ENCODE measurements at regions not wholly inside any gene's neighbourhood (a gene's known extent, or its start where the extent isn't known, plus 50 kb on each side); places are given as distances from the start of the nearest gene placed in this dataset.

- TF ChIP-seq, protein P1, sequence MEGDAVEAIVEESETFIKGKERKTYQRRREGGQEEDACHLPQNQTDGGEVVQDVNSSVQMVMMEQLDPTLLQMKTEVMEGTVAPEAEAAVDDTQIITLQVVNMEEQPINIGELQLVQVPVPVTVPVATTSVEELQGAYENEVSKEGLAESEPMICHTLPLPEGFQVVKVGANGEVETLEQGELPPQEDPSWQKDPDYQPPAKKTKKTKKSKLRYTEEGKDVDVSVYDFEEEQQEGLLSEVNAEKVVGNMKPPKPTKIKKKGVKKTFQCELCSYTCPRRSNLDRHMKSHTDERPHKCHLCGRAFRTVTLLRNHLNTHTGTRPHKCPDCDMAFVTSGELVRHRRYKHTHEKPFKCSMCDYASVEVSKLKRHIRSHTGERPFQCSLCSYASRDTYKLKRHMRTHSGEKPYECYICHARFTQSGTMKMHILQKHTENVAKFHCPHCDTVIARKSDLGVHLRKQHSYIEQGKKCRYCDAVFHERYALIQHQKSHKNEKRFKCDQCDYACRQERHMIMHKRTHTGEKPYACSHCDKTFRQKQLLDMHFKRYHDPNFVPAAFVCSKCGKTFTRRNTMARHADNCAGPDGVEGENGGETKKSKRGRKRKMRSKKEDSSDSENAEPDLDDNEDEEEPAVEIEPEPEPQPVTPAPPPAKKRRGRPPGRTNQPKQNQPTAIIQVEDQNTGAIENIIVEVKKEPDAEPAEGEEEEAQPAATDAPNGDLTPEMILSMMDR (IDR thresholded peaks at IDR 0.05), result no peak
- H3K9ac ChIP-seq, result no peak overlapping the region
- H3K4me3 ChIP-seq (ENCODE audit: low read depth, low read length), result no peak overlapping the region
- no peaks in the 10 kb centered on the region for H3K79me2 ChIP-seq
- H3K4me1 ChIP-seq, result no peaks in the 10 kb centered on the region
- H2AFZ ChIP-seq, result no peak overlapping the region
- H3K27ac ChIP-seq, result no peak overlapping the region
- no peaks in the 10 kb centered on the region for H3K27me3 ChIP-seq (ENCODE audit: control insufficient read depth, insufficient read depth, low read length)
- no peaks in the 10 kb centered on the region for H3K36me3 ChIP-seq (ENCODE audit: control insufficient read depth, insufficient read depth, low read length)
- no peak overlapping the region for H3K4me2 ChIP-seq (ENCODE audit: low read length)
- no peaks in the 10 kb centered on the region for H3K9me3 ChIP-seq (ENCODE audit: control insufficient read depth, low read length)
Measured at GRCh38 chr10:59075576-59075975, 100.9 kb upstream of the PHYHIPL start.

- H3K4me1 ChIP-seq, result no peaks in the 10 kb centered on the region
- no peak overlapping the region for H3K27ac ChIP-seq
- TF ChIP-seq, protein P1 (IDR thresholded peaks at IDR 0.05), result no peak
Measured at GRCh38 chr10:59077855-59078254, 98.6 kb upstream of the PHYHIPL start.

GRCh38 chr10:59078978-59079377 lies 97.5 kb upstream of the PHYHIPL start:
- H3K4me1 ChIP-seq, result no peaks in the 10 kb centered on the region
- no peak overlapping the region for H3K4me2 ChIP-seq (ENCODE audit: low read length)
- H3K4me3 ChIP-seq (ENCODE audit: low read depth, low read length), result no peak overlapping the region
- H3K9me3 ChIP-seq (ENCODE audit: control insufficient read depth, low read length), result no peaks in the 10 kb centered on the region
- TF ChIP-seq, protein P1 (IDR thresholded peaks at IDR 0.05), result no peak
- no peak overlapping the region for H3K9ac ChIP-seq
- no peak overlapping the region for H2AFZ ChIP-seq
- no peaks in the 10 kb centered on the region for H3K36me3 ChIP-seq (ENCODE audit: control insufficient read depth, insufficient read depth, low read length)
- no peaks in the 10 kb centered on the region for H3K27me3 ChIP-seq (ENCODE audit: control insufficient read depth, insufficient read depth, low read length)
- H3K79me2 ChIP-seq, result no peaks in the 10 kb centered on the region
- H3K27ac ChIP-seq, result no peak overlapping the region

More at GRCh38 chr10:59077855-59078254, 98.6 kb upstream of the PHYHIPL start:
- H3K4me3 ChIP-seq (ENCODE audit: low read depth, low read length), result no peak overlapping the region
- no peak overlapping the region for H2AFZ ChIP-seq
- no peak overlapping the region for H3K4me2 ChIP-seq (ENCODE audit: low read length)
- H3K36me3 ChIP-seq (ENCODE audit: control insufficient read depth, insufficient read depth, low read length), result no peaks in the 10 kb centered on the region
- H3K79me2 ChIP-seq, result no peaks in the 10 kb centered on the region
- no peaks in the 10 kb centered on the region for H3K27me3 ChIP-seq (ENCODE audit: control insufficient read depth, insufficient read depth, low read length)
- H3K9me3 ChIP-seq (ENCODE audit: control insufficient read depth, low read length), result no peaks in the 10 kb centered on the region
- H3K9ac ChIP-seq, result no peak overlapping the region

GRCh38 chr10:59079386-59080226 lies 96.8 kb upstream of the PHYHIPL start:
- Histone ChIP-seq H3K27ac (no peak overlapping the region), H3K4me3 (ENCODE audit: low read depth, low read length) (no peak overlapping the region), H3K79me2 (no peaks in the 10 kb centered on the region), H2AFZ (no peak overlapping the region), H3K9me3 (ENCODE audit: control insufficient read depth, low read length) (no peaks in the 10 kb centered on the region), H3K9ac (no peak overlapping the region), H3K36me3 (ENCODE audit: control insufficient read depth, insufficient read depth, low read length) (no peaks in the 10 kb centered on the region), H3K27me3 (ENCODE audit: control insufficient read depth, insufficient read depth, low read length) (no peaks in the 10 kb centered on the region), H3K4me2 (ENCODE audit: low read length) (no peak overlapping the region), H3K4me1 (no peaks in the 10 kb centered on the region)
- TF ChIP-seq, protein P1 (IDR thresholded peaks at IDR 0.05), result no peak

DNA sequence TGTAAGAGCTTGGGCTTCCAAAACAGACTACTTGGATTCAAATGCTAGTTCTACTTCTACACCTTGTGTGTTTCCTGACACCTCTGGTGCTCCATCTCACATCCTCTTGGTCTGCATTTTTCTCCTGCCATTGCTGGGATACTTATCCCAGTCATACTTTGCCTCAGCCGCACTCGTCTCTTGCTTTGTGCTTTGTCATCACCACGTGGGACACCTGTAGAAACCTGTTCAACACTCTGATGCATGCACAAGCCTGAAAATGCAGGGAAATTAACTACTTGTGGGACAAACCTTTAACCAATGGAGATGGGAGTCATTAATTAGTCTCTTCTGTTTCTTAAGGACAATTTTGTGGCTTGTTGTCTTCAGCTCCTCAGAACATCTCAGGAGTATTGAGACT lies 94.2 kb upstream of the PHYHIPL start:
- Histone ChIP-seq H2AFZ (no peak overlapping the region), H3K9me3 (ENCODE audit: control insufficient read depth, low read length) (no peaks in the 10 kb centered on the region), H3K36me3 (ENCODE audit: control insufficient read depth, insufficient read depth, low read length) (no peaks in the 10 kb centered on the region), H3K27ac (no peak overlapping the region), H3K79me2 (no peaks in the 10 kb centered on the region), H3K4me3 (ENCODE audit: low read depth, low read length) (no peak overlapping the region), H3K9ac (no peak overlapping the region), H3K4me2 (ENCODE audit: low read length) (no peak overlapping the region), H3K4me1 (no peaks in the 10 kb centered on the region), H3K27me3 (ENCODE audit: control insufficient read depth, insufficient read depth, low read length) (no peaks in the 10 kb centered on the region)
- TF ChIP-seq, protein P1 (IDR thresholded peaks at IDR 0.05), result no peak
